Body of pancreas (tissue), 4 donors: ENCODE measurements at regions not wholly inside any gene's neighbourhood (a gene's known extent, or its start where the extent isn't known, plus 50 kb on each side); places are given as distances from the start of the nearest gene placed in this dataset.

Source experiments
- ATAC-seq: fragments of 150-250 bp; one replicate; pipeline ENCODE4 v1.9.1; 2016
- DNase-seq, 4 donors: peaks; one replicate each; pipeline ENCODE4 v3.0.0-alpha.2; 2019
- H3K27ac ChIP-seq, 4 donors: fragments of 200-600 bp; sonication (generic); 1 replicate in 3 of 4; 2 replicates in 1 of 4; pipeline versions ENCODE4 v1.5.1 to v1.6.1; 2016 to 2019; ENCODE audit warnings: mild to moderate bottlenecking in 1 of 4, mixed read lengths in 1 of 4, moderate library complexity in 1 of 4
- H3K27me3 ChIP-seq, 2 donors: fragments of 200-600 bp; sonication (generic); one replicate each; pipeline ENCODE4 v1.6.0; 2016; ENCODE audit warnings: mild to moderate bottlenecking in 1 of 2
- H3K36me3 ChIP-seq, 2 donors: fragments of 200-600 bp; sonication (generic); replicated peaks in 1 of 2; 2 replicates each; pipeline ENCODE4 v1.5.1; 2016; ENCODE audit warnings: low read depth in 2 of 2; ENCODE audit not compliant: insufficient read depth in 1 of 2
- H3K4me1 ChIP-seq: fragments of 200-600 bp; sonication (generic); one replicate; pipeline ENCODE4 v1.6.0; 2016
- H3K4me3 ChIP-seq, 2 donors: fragments of 200-600 bp; sonication (generic); 1 replicate in 1 of 2; 2 replicates in 1 of 2; pipeline ENCODE4 v1.5.1; 2016 to 2019
- H3K9me3 ChIP-seq, 3 donors: fragments of 200-600 bp; sonication (generic); 1 replicate in 2 of 3; 2 replicates in 1 of 3; pipeline ENCODE4 v1.5.1; 2016
- POLR2A ChIP-seq, 3 donors: fragments of 450-650 bp; IDR thresholded peaks; one replicate each; pipeline ENCODE4 v1.6.1; 2016; ENCODE audit warnings: antibody characterized with exemption in 3 of 3, mild to moderate bottlenecking in 2 of 3
- WGBS, 2 donors: methylation state at CpG; one replicate each; pipeline ENCODE4 v1.1.5; 2017; 5-methylcytosine and 5-hydroxymethylcytosine counted together
- intact Hi-C: fragments of 100-400 bp; cut with DNase I; formaldehyde crosslinking; loops from one replicate; pipeline ENCODE4 v1.15.1; 2023
- TF ChIP-seq, protein P1 (sequence below), 7 experiments: fragments of 450-650 bp in 4 of 7; fragments of 200-600 bp in 3 of 7; sonication (generic) in 3 of 7; IDR thresholded peaks; one replicate each; pipeline ENCODE4 v1.5.1; 2016 to 2019; ENCODE audit warnings: antibody characterized with exemption in 7 of 7

DNA sequence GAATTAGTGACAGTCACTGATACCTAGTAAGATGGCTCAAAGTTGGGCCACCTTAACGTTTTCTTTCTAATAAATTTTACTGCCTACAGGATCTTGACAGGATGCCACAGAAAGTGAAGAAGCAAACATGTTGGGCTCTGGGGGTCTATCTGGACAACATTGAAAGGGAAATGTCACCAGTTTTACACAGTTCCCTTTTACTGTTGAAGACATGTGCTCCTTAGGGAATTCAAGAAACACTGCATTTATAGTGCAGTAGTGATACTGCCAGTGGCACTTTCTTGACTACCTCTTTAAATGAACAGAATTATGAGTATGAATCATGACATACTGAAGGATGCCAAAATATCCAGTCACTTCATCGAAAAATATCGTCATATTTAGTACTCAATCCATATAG, 269.3 kb upstream of the SYT10 start:
- ATAC-seq (no peak), DNase-seq (no peak)
- H3K4me1 ChIP-seq, result no peaks in the 10 kb centered on the region
- TF ChIP-seq POLR2A (IDR thresholded peaks at IDR 0.05), result no peak
- TF ChIP-seq, protein P1, sequence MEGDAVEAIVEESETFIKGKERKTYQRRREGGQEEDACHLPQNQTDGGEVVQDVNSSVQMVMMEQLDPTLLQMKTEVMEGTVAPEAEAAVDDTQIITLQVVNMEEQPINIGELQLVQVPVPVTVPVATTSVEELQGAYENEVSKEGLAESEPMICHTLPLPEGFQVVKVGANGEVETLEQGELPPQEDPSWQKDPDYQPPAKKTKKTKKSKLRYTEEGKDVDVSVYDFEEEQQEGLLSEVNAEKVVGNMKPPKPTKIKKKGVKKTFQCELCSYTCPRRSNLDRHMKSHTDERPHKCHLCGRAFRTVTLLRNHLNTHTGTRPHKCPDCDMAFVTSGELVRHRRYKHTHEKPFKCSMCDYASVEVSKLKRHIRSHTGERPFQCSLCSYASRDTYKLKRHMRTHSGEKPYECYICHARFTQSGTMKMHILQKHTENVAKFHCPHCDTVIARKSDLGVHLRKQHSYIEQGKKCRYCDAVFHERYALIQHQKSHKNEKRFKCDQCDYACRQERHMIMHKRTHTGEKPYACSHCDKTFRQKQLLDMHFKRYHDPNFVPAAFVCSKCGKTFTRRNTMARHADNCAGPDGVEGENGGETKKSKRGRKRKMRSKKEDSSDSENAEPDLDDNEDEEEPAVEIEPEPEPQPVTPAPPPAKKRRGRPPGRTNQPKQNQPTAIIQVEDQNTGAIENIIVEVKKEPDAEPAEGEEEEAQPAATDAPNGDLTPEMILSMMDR (IDR thresholded peaks at IDR 0.05), result no peak
- no peak overlapping the region for H3K27ac ChIP-seq
- WGBS, 2 donors, result 60 to 63% methylated on average over 3 of the region's 3 CpGs
- no peaks in the 10 kb centered on the region for H3K9me3 ChIP-seq
- no peaks in the 10 kb centered on the region for H3K27me3 ChIP-seq
- H3K4me3 ChIP-seq, result no peak overlapping the region
- no peaks in the 10 kb centered on the region for H3K36me3 ChIP-seq
- intact Hi-C loops, result no loop called here

DNA sequence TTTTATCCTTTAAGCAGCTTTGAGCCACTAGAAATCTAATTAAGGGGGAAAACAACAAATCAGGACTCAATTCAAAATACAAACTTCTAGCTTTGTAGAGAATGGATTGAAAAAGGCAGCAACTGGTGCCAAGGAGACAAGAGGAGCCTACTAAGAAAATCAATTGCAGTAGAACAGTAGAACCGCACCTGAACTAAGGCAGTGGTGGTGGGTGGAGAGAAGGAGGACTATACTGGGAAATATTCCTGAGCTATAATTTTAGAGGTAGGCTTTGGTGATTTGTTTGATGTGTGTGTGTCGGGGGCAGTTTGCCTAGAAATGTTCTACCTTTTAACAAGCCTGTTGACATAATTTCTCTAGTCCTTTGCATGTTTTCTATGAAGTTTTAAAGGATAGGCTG, 270.9 kb upstream of the SYT10 start:
- H3K27ac ChIP-seq, result no peak overlapping the region
- H3K9me3 ChIP-seq, result no peaks in the 10 kb centered on the region
- ATAC-seq, result no peak
- no peak for DNase-seq
- no peak overlapping the region for H3K4me3 ChIP-seq
- WGBS, 2 donors, result 46 to 51% methylated on average over 2 of the region's 2 CpGs
- H3K4me1 ChIP-seq, result no peaks in the 10 kb centered on the region
- no peak for TF ChIP-seq POLR2A (IDR thresholded peaks at IDR 0.05)
- intact Hi-C loops, result no loop called here
- no peaks in the 10 kb centered on the region for H3K27me3 ChIP-seq
- no peaks in the 10 kb centered on the region for H3K36me3 ChIP-seq

DNA sequence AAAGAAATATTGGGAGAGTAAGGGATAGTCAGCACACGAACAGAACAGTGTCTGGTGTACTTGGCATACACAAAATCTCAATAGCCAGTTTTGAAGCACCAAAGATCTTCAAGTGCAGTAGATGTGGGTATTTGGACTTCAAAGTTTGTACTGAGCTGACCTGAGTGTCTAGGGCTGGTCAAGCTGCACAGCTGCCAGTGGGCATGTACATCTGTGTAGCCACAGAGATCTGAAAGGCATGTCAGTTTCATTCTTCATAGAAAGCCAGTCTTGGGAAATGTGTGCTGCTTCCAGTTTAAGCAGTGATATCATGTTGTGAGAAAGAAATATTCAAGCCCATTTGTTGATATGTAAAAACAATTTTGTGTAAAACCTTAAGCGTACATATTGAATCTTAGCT, 279.0 kb upstream of the SYT10 start:
- H3K36me3 ChIP-seq, result no peaks in the 10 kb centered on the region

DNA sequence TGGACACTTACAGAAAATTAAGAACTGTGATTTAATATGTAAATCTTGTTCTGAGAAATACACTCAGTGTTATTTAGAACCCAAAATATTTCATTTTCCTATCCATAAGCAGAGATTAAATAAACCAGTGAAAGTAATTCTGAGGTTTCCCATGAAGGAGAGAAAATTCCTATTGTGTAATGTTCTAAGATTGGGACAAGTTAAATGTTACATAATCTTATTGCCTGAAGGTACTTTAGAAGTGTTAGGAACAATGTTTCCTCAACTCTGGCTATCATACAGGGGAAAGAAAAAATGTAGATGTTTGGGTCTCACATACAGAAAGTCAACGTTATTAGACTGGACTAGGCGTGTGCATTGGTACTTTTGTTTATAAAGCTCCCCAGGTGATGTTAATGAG, 281.9 kb upstream of the SYT10 start:
- ATAC-seq (no peak), DNase-seq (no peak)
- H3K4me1 ChIP-seq, result no peaks in the 10 kb centered on the region
- intact Hi-C loops, result no loop called here
- no peaks in the 10 kb centered on the region for H3K36me3 ChIP-seq
- H3K4me3 ChIP-seq, result no peak overlapping the region
- 41 to 48% methylated on average over 2 of the region's 2 CpGs for WGBS, 2 donors
- H3K27ac ChIP-seq, result no peak overlapping the region
- H3K9me3 ChIP-seq, result no peaks in the 10 kb centered on the region
- no peaks in the 10 kb centered on the region for H3K27me3 ChIP-seq
- TF ChIP-seq POLR2A (IDR thresholded peaks at IDR 0.05), result no peak

More for the DNA sequence above, 279.0 kb upstream of the SYT10 start:
- no peak overlapping the region for H3K4me3 ChIP-seq
- H3K27me3 ChIP-seq, result no peaks in the 10 kb centered on the region
- intact Hi-C loops, result no loop called here
- no peaks in the 10 kb centered on the region for H3K4me1 ChIP-seq
- TF ChIP-seq POLR2A (IDR thresholded peaks at IDR 0.05), result no peak
- TF ChIP-seq, protein P1 (IDR thresholded peaks at IDR 0.05), result no peak
- DNase-seq (no peak), ATAC-seq (no peak)
- 56 to 73% methylated on average over 2 of the region's 2 CpGs for WGBS, 2 donors
- H3K9me3 ChIP-seq, result no peaks in the 10 kb centered on the region
- no peak overlapping the region for H3K27ac ChIP-seq

DNA sequence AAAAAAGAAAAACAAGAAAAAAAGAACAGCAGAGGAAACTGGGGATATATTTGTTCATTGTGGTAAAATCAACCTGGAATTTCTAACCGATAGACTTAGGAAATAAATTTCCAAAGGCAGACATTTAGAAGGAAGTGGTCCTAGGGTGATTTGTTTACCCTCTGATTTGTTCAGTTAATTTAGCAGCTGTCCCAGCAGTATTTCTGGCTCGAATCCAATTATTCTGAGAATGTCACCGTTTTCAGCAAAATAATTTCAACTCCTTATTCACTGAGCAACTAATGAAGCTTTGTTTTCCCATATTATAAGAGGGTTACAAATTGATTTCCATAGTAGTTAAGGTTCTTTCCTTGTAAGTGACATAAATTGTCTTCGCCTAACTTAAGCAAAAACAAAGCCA, 285.2 kb upstream of the SYT10 start:
- no peaks in the 10 kb centered on the region for H3K36me3 ChIP-seq
- DNase-seq, result no peak
- no peak overlapping the region for H3K4me3 ChIP-seq
- 36 to 46% methylated on average over 4 of the region's 4 CpGs for WGBS, 2 donors
- intact Hi-C loops, result no loop called here
- no peaks in the 10 kb centered on the region for H3K4me1 ChIP-seq
- H3K9me3 ChIP-seq, result no peaks in the 10 kb centered on the region
- no peaks in the 10 kb centered on the region for H3K27me3 ChIP-seq
- TF ChIP-seq, protein P1 (IDR thresholded peaks at IDR 0.05), result no peak
- TF ChIP-seq POLR2A (IDR thresholded peaks at IDR 0.05), result no peak
- H3K27ac ChIP-seq, result no peak overlapping the region
- no peak for ATAC-seq

DNA sequence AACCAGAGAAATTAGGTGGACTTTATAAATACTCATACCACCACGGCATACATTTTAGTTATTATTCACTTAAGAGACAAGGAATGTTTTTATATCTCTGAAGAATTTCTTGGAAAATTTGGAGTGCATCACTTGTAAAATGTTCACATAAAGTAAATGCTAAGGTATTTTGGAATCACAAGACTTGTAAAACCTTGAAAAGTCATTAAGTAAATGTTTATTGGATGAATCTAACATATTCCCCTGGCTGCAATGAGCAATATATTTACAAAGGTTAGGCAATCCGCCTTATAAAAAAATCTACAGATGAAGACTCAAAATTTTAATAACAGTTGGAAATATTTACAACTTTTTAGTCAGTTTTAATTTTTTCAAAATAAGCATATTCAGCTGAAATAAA, 287.4 kb upstream of the ALG10 start:
- 59 to 63% methylated on average over 2 of the region's 2 CpGs for WGBS, 2 donors
- H3K27me3 ChIP-seq, result no peaks in the 10 kb centered on the region
- TF ChIP-seq POLR2A (IDR thresholded peaks at IDR 0.05), result no peak
- TF ChIP-seq, protein P1 (IDR thresholded peaks at IDR 0.05), result no peak

More for the DNA sequence above, 287.4 kb upstream of the ALG10 start:
- no peak overlapping the region for H3K27ac ChIP-seq
- H3K9me3 ChIP-seq, result no peaks in the 10 kb centered on the region
- no peaks in the 10 kb centered on the region for H3K36me3 ChIP-seq
- no peak overlapping the region for H3K4me3 ChIP-seq
- H3K4me1 ChIP-seq, result no peaks in the 10 kb centered on the region
- DNase-seq, result no peak
- intact Hi-C loops, result no loop called here
- ATAC-seq, result no peak
